ENCODE measurements at regions not wholly inside any gene's neighbourhood (a gene's known extent, or its start where the extent isn't known, plus 50 kb on each side); places are given as distances from the start of the nearest gene placed in this dataset.
"Not testable (repeated sequence)": the region's sequence is repeated elsewhere in the genome, so short reads cannot be mapped to it uniquely, and the experiment has no call there.

- DNase-seq: no peak
Measured at GRCh38 chr3:30475809-30476178, 130.6 kb upstream of the TGFBR2 start.

GRCh38 chr3:30476368-30477084 lies 129.9 kb upstream of the TGFBR2 start:
- no peak for DNase-seq

- DNase-seq: no peak
Measured at GRCh38 chr3:30477149-30477921, 129.1 kb upstream of the TGFBR2 start.

GRCh38 chr3:30479737-30480136 lies 126.7 kb upstream of the TGFBR2 start:
- not testable (repeated sequence) for DNase-seq

GRCh38 chr3:30480156-30480555 lies 126.2 kb upstream of the TGFBR2 start:
- DNase-seq: not testable (repeated sequence)

GRCh38 chr3:30480587-30480986 lies 125.8 kb upstream of the TGFBR2 start:
- DNase-seq: no peak

GRCh38 chr3:30481241-30481640 lies 125.2 kb upstream of the TGFBR2 start:
- no peak for DNase-seq

- DNase-seq: not testable (repeated sequence)
Measured at GRCh38 chr3:30484229-30484628, 122.2 kb upstream of the TGFBR2 start.

- DNase-seq: no peak
Measured at GRCh38 chr3:30486368-30486767, 120.0 kb upstream of the TGFBR2 start.

GRCh38 chr3:30488070-30488756 lies 118.2 kb upstream of the TGFBR2 start:
- DNase-seq: no peak

GRCh38 chr3:30492322-30493192 lies 113.8 kb upstream of the TGFBR2 start:
- no peak for DNase-seq

GRCh38 chr3:30493911-30494311 lies 112.5 kb upstream of the TGFBR2 start:
- no peak for DNase-seq

- DNase-seq: no peak
Measured at GRCh38 chr3:30495172-30496065, 111.0 kb upstream of the TGFBR2 start.

GRCh38 chr3:30496066-30496966 lies 110.1 kb upstream of the TGFBR2 start:
- no peak for DNase-seq

GRCh38 chr3:30498587-30498967 lies 107.8 kb upstream of the TGFBR2 start:
- DNase-seq: no peak

GRCh38 chr3:30500666-30501399 lies 105.6 kb upstream of the TGFBR2 start:
- DNase-seq: no peak

- no peak for DNase-seq
Measured at GRCh38 chr3:30501526-30501925, 104.9 kb upstream of the TGFBR2 start.

- DNase-seq: no peak
Measured at GRCh38 chr3:30502051-30502741, 104.2 kb upstream of the TGFBR2 start.

- DNase-seq: no peak
Measured at GRCh38 chr3:30502742-30503073, 103.7 kb upstream of the TGFBR2 start.

- no peak for DNase-seq
Measured at GRCh38 chr3:30503446-30503845, 103.0 kb upstream of the TGFBR2 start.

Data from NCI-H1105 (cell line).